Lower leg skin (tissue), 3 donors: ENCODE measurements at regions not wholly inside any gene's neighbourhood (a gene's known extent, or its start where the extent isn't known, plus 50 kb on each side); places are given as distances from the start of the nearest gene placed in this dataset.

ENCODE experiments used
- POLR2A ChIP-seq, 2 donors: fragments of 450-650 bp; IDR thresholded peaks; one replicate each; pipeline ENCODE4 v1.6.1; 2016 to 2017; ENCODE audit warnings: antibody characterized with exemption in 2 of 2, mild to moderate bottlenecking in 1 of 2, moderate library complexity in 1 of 2
- TF ChIP-seq, protein P1 (sequence below), 3 donors: fragments of 450-650 bp; IDR thresholded peaks; one replicate each; pipeline ENCODE4 v1.5.1; 2016; ENCODE audit warnings: antibody characterized with exemption in 3 of 3, mild to moderate bottlenecking in 3 of 3, moderate library complexity in 2 of 3

- TF ChIP-seq, protein P1, sequence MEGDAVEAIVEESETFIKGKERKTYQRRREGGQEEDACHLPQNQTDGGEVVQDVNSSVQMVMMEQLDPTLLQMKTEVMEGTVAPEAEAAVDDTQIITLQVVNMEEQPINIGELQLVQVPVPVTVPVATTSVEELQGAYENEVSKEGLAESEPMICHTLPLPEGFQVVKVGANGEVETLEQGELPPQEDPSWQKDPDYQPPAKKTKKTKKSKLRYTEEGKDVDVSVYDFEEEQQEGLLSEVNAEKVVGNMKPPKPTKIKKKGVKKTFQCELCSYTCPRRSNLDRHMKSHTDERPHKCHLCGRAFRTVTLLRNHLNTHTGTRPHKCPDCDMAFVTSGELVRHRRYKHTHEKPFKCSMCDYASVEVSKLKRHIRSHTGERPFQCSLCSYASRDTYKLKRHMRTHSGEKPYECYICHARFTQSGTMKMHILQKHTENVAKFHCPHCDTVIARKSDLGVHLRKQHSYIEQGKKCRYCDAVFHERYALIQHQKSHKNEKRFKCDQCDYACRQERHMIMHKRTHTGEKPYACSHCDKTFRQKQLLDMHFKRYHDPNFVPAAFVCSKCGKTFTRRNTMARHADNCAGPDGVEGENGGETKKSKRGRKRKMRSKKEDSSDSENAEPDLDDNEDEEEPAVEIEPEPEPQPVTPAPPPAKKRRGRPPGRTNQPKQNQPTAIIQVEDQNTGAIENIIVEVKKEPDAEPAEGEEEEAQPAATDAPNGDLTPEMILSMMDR (IDR thresholded peaks at IDR 0.05) = no peak
- TF ChIP-seq POLR2A (IDR thresholded peaks at IDR 0.05) = no peak
Measured at GRCh38 chr5:26012078-26012477, 1026.3 kb downstream of the CDH9 start.
